ENCODE measurements at regions not wholly inside any gene's neighbourhood (a gene's known extent, or its start where the extent isn't known, plus 50 kb on each side); places are given as distances from the start of the nearest gene placed in this dataset.

- no peak for DNase-seq (ENCODE audit: low read depth)
- TF ChIP-seq POLR2A (IDR thresholded peaks at IDR 0.05; ENCODE audit: extremely low read depth, insufficient read length) = no peak
- no peak for TF ChIP-seq MYC (IDR thresholded peaks at IDR 0.05; ENCODE audit: low read depth, low read length)
- TF ChIP-seq, protein P1, sequence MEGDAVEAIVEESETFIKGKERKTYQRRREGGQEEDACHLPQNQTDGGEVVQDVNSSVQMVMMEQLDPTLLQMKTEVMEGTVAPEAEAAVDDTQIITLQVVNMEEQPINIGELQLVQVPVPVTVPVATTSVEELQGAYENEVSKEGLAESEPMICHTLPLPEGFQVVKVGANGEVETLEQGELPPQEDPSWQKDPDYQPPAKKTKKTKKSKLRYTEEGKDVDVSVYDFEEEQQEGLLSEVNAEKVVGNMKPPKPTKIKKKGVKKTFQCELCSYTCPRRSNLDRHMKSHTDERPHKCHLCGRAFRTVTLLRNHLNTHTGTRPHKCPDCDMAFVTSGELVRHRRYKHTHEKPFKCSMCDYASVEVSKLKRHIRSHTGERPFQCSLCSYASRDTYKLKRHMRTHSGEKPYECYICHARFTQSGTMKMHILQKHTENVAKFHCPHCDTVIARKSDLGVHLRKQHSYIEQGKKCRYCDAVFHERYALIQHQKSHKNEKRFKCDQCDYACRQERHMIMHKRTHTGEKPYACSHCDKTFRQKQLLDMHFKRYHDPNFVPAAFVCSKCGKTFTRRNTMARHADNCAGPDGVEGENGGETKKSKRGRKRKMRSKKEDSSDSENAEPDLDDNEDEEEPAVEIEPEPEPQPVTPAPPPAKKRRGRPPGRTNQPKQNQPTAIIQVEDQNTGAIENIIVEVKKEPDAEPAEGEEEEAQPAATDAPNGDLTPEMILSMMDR (IDR thresholded peaks at IDR 0.05; ENCODE audit: low read depth, low read length) = no peak
- TF ChIP-seq MAX (IDR thresholded peaks at IDR 0.05; ENCODE audit: low read depth, low read length) = no peak
- no peak overlapping the region for H3K4me3 ChIP-seq (ENCODE audit: low read depth, low read length)
These were observed 66.0 kb upstream of the SPRED2 start for GRCh38 chr2:65498396-65498795.

DNA sequence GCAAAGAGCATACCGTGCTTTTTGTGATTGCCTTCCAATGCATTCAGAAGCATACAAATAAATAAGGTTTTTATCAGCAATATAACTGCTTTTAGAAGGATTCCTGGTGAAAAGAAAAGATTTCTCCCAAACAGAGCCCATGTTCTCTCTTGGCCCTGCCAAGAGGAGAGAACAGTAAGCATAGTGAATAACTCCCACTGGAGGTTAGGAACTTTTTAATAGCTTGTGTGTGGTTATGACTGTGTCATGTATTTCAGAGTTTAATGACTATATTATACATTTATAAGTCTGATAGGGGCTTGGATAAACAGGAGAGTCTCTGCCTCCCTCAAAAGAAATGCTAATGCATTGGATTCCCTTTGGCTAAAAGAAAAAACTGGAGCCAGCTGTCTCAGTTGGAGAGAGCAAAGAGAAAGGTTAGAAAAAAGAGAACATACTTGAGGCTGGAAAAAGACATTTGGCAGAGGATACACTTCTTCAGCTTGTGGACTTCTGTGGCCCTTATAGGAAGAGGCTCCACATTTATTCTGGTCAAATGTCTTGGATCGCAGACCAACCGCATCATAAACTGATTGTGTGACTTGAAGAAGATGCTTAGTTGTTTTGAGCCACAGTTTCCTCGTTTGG is 63.0 kb upstream of the SPRED2 start:
- H3K4me3 ChIP-seq (ENCODE audit: low read depth, low read length) = no peak overlapping the region
- no peak for DNase-seq (ENCODE audit: low read depth)
- TF ChIP-seq, protein P1 (IDR thresholded peaks at IDR 0.05; ENCODE audit: low read depth, low read length) = no peak
- TF ChIP-seq MYC (IDR thresholded peaks at IDR 0.05; ENCODE audit: low read depth, low read length) = no peak

- DNase-seq (ENCODE audit: low read depth) = no peak
- H3K4me3 ChIP-seq (ENCODE audit: low read depth, low read length) = no peak overlapping the region
- TF ChIP-seq MAX (IDR thresholded peaks at IDR 0.05; ENCODE audit: low read depth, low read length) (no peak), POLR2A (IDR thresholded peaks at IDR 0.05; ENCODE audit: extremely low read depth, insufficient read length) (no peak), MYC (IDR thresholded peaks at IDR 0.05; ENCODE audit: low read depth, low read length) (no peak)
- TF ChIP-seq, protein P1 (IDR thresholded peaks at IDR 0.05; ENCODE audit: low read depth, low read length) = no peak
These were observed 61.7 kb upstream of the SPRED2 start for GRCh38 chr2:65494078-65494477.

- TF ChIP-seq, protein P1 (IDR thresholded peaks at IDR 0.05; ENCODE audit: low read depth, low read length) = no peak
- TF ChIP-seq MAX (IDR thresholded peaks at IDR 0.05; ENCODE audit: low read depth, low read length) = no peak
- no peak for TF ChIP-seq MYC (IDR thresholded peaks at IDR 0.05; ENCODE audit: low read depth, low read length)
- no peak for TF ChIP-seq POLR2A (IDR thresholded peaks at IDR 0.05; ENCODE audit: extremely low read depth, insufficient read length)
- DNase-seq (ENCODE audit: low read depth) = no peak
- H3K4me3 ChIP-seq (ENCODE audit: low read depth, low read length) = no peak overlapping the region
These were observed 59.0 kb upstream of the SPRED2 start for GRCh38 chr2:65491381-65491905.

DNA sequence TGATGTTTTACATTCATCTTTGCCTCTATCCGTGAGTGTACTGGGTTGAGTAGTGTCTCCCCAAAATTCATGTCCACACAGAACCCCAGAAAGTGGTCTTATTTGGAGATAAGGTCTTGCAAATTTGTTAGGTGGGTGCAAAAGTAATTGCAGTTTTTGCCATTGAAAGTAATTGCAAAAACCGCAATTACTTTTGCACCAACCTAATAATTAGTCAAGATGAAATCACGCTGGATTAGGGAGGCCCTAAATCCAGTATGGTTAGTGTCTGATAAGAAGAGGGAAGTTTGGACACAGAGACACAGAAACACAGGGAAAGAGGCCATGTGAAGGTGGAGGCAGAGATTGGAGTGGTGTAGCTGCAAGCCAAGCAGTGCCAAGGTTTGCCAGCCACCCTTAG is 57.8 kb upstream of the SPRED2 start:
- TF ChIP-seq POLR2A (IDR thresholded peaks at IDR 0.05; ENCODE audit: extremely low read depth, insufficient read length) (no peak), MYC (IDR thresholded peaks at IDR 0.05; ENCODE audit: low read depth, low read length) (no peak), MAX (IDR thresholded peaks at IDR 0.05; ENCODE audit: low read depth, low read length) (no peak)
- TF ChIP-seq, protein P1 (IDR thresholded peaks at IDR 0.05; ENCODE audit: low read depth, low read length) = no peak
- DNase-seq (ENCODE audit: low read depth) = no peak
- H3K4me3 ChIP-seq (ENCODE audit: low read depth, low read length) = no peak overlapping the region

Data from NB4 (cell line).